Naive thymus-derived CD8-positive, alpha-beta T cell (primary cell): ENCODE measurements at regions not wholly inside any gene's neighbourhood (a gene's known extent, or its start where the extent isn't known, plus 50 kb on each side); places are given as distances from the start of the nearest gene placed in this dataset.

Source experiments
- ATAC-seq, 2 donors: fragments of 150-1000 bp; cut with Tn5 transposase in 1 of 2; sonication (Bioruptor Pico), chemical (Tn5 transposase) in 1 of 2; 1 replicate in 1 of 2; 2 replicates in 1 of 2; pipeline ENCODE4 v1.10.0; 2021; ENCODE audit warnings: mild to moderate bottlenecking in 2 of 2, moderate library complexity in 2 of 2
- POLR2A ChIA-PET: fragments of 350-600 bp; sonication (Branson Sonifier 250); formaldehyde crosslinking; loops from one replicate; lab custom pipeline; 2021; ENCODE audit warnings: antibody characterized with exemption; lab: Charles Lee
- DNase-seq, 10 donors: peaks; one replicate each; pipeline versions ENCODE4 v3.0.0 to v3.0.0-alpha.2; 2020 to 2022
- H3K27ac Mint-ChIP-seq, 10 donors: one replicate each; pipeline ENCODE4 v1.8.0; 2020 to 2022; ENCODE audit warnings: mild to moderate bottlenecking in 10 of 10, mixed read lengths in 10 of 10, moderate library complexity in 4 of 10, inconsistent platforms in 1 of 10
- H3K27me3 Mint-ChIP-seq, 5 donors: one replicate each; pipeline ENCODE4 v1.8.0; 2021 to 2022; ENCODE audit warnings: mixed read lengths in 5 of 5
- H3K36me3 Mint-ChIP-seq, 3 donors: one replicate each; pipeline ENCODE4 v1.8.0; 2020 to 2022; ENCODE audit warnings: mixed read lengths in 3 of 3, mild to moderate bottlenecking in 2 of 3, inconsistent platforms in 1 of 3
- H3K4me1 Mint-ChIP-seq, 4 donors: one replicate each; pipeline ENCODE4 v1.8.0; 2021 to 2022; ENCODE audit warnings: mixed read lengths in 4 of 4
- H3K4me3 Mint-ChIP-seq, 10 donors: one replicate each; pipeline ENCODE4 v1.8.0; 2020 to 2022; ENCODE audit warnings: mild to moderate bottlenecking in 10 of 10, mixed read lengths in 10 of 10, moderate library complexity in 6 of 10, inconsistent platforms in 1 of 10
- H3K9me3 Mint-ChIP-seq, 9 donors: one replicate each; pipeline ENCODE4 v1.8.0; 2020 to 2022; ENCODE audit warnings: mixed read lengths in 9 of 9, mild to moderate bottlenecking in 3 of 9, inconsistent platforms in 1 of 9, moderate library complexity in 1 of 9

DNA sequence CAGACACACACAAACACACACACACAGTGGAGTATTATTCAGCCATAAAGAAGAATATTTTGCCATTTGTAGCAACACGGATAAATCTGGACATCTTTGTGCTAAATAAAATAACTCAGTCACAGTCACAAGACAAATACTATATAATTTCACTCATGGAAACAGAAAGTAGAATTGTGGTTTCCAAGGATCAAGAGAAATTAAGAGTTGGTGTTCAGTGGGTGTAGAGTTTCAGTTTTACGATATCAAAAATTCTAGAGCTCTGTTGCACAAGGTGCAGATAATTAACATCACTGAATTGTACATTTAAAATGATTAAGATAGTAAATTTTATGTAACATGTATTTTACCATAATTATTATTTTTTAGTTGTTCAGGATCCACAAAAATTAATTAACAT is 1235.0 kb downstream of the XPNPEP1 start:
- DNase-seq = no peak
- H3K9me3 Mint-ChIP-seq = peaks cover 2 to 35% (median 5%) of the 10 kb centered on the region in 9 donors
- H3K4me1 Mint-ChIP-seq = no peaks in the 10 kb centered on the region
- H3K27me3 Mint-ChIP-seq = no peaks in the 10 kb centered on the region
- no peak overlapping the region for H3K27ac Mint-ChIP-seq
- no peak overlapping the region for H3K4me3 Mint-ChIP-seq
- no peak for ATAC-seq
- no peaks in the 10 kb centered on the region for H3K36me3 Mint-ChIP-seq
- POLR2A ChIA-PET = no interaction called here

DNA sequence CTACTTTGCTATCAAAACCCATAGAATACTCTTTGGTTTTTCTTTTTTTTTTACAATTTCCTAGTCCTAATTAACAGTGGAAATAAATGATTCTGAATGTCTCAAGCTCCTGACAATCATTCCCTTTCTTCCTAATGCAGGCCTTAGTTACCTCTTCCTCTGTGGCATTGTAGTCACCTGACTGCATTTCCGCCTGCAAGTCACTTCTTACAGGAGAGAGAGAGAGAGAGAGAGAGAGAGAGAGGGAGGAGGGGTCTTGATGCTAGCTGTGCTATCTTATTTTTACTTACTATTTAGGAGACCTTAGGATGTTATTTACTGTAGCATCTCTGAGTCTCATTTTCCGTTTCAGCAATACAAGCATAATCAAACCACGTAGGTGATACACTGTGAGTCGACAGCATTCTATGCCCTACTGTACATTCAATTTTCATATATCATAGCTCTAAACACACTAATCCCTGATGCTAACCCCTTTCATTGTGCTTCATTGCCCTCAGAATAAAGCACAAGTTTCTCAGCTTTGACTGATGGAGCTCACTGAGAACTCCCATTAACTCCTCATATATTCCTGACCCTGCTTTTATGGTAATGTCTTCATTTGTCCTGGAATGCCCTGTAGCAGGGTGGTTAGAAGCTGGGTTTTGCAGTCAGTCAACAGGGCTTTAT is 1237.3 kb downstream of the XPNPEP1 start:
- H3K9me3 Mint-ChIP-seq = peaks cover 3 to 43% (median 8%) of the 10 kb centered on the region in 9 donors

DNA sequence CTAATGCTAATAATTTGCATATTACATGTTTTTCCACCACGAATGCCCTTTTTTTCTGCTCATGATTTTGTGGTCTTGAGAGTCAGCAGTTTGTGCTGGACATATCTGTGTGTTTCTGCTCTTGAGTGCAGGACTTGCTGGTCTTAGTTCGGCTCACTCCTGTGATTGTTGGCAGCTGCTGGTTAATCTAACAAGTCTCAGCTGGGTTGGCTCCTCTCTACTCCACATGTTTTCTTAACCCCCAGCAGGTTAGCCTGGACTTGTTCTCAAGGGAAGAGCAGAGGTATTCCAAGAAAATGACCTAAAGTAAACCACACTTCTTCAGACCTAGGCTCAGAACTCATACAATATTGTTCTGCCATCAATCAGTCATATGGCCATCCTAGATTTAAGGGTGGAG is 1238.9 kb downstream of the XPNPEP1 start:
- Mint-ChIP-seq H3K27ac (no peak overlapping the region), H3K4me1 (no peaks in the 10 kb centered on the region), H3K9me3 (peaks cover 2 to 43% (median 7%) of the 10 kb centered on the region in 9 donors), H3K36me3 (no peaks in the 10 kb centered on the region), H3K27me3 (no peaks in the 10 kb centered on the region), H3K4me3 (no peak overlapping the region)
- POLR2A ChIA-PET = no interaction called here
- no peak for ATAC-seq
- DNase-seq = no peak

More for the DNA sequence above, 1237.3 kb downstream of the XPNPEP1 start:
- Mint-ChIP-seq H3K27me3 (no peaks in the 10 kb centered on the region), H3K36me3 (no peaks in the 10 kb centered on the region), H3K4me3 (no peak overlapping the region), H3K27ac (no peak overlapping the region), H3K4me1 (no peaks in the 10 kb centered on the region)
- POLR2A ChIA-PET = no interaction called here
- no peak for DNase-seq
- no peak for ATAC-seq

DNA sequence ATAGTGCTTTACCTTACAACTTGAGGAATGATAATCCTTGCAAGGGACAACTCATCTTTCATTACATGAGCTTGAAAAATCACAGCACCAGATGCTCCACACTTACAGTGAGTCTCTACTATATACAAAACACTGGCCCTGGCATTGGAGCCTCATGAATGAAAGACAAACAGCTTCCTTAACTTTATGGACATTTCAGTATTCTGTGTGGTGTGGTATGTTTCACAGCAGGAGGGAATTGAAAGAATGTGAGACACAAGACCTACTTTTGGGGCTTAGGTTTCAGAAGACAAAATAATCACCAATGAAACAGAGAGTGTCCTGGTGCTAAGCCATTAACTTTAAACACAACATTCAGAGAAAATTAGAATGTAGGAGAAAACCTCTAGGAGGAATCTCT is 1249.6 kb downstream of the XPNPEP1 start:
- Mint-ChIP-seq H3K36me3 (no peaks in the 10 kb centered on the region), H3K4me1 (no peaks in the 10 kb centered on the region), H3K27ac (no peak overlapping the region), H3K9me3 (peaks cover 2 to 18% (median 4%) of the 10 kb centered on the region in 9 donors), H3K27me3 (no peaks in the 10 kb centered on the region), H3K4me3 (no peak overlapping the region)
- DNase-seq (no peak), ATAC-seq (no peak)
- POLR2A ChIA-PET = no interaction called here

DNA sequence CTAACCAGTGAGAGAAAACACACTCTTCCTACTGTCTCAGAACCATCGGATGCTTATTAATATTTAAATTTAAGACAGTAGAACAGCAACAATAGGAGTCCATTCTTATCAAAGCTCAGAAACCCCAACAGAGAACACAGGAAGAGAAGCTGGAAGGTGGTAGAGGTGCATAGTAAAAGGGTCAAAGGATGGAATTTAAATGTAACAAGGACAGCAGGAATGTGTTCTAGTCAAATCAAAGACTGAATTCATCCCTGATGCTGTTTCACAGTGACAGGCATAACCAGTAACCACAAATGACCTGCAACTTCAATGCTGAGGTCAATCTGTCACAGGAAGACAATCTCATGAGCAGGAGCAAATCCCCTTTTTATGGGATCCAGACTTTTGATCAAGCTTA is 1259.7 kb downstream of the XPNPEP1 start:
- DNase-seq = no peak
- no peak for ATAC-seq
- H3K9me3 Mint-ChIP-seq = peaks cover 0 to 14% (median 5%) of the 10 kb centered on the region in 9 donors
- no peaks in the 10 kb centered on the region for H3K27me3 Mint-ChIP-seq
- POLR2A ChIA-PET = no interaction called here
- no peak overlapping the region for H3K4me3 Mint-ChIP-seq
- H3K27ac Mint-ChIP-seq = no peak overlapping the region
- H3K36me3 Mint-ChIP-seq = no peaks in the 10 kb centered on the region
- H3K4me1 Mint-ChIP-seq = no peaks in the 10 kb centered on the region

DNA sequence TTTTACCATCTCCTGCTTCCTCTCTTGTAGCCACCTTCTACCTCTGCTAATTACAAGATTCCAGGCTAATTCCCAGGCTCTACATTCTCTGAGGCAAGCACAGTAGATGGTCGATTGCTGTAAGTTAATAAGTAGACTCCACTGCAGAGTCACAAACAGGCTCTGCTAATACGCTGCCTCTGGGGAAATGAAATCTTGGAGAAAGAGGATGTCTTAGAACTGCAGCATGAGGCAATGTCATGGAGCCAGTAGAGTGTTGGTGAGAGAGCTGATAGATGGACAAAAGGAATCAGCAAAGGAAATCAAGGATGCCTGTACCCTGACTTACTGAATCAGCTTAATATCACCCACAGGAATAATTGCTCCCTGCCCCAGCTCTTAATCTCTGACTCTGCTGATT is 1260.3 kb downstream of the XPNPEP1 start:
- Mint-ChIP-seq H3K4me3 (no peak overlapping the region), H3K27ac (no peak overlapping the region), H3K27me3 (no peaks in the 10 kb centered on the region), H3K36me3 (no peaks in the 10 kb centered on the region), H3K4me1 (no peaks in the 10 kb centered on the region), H3K9me3 (peaks cover 0 to 17% (median 5%) of the 10 kb centered on the region in 9 donors)
- ATAC-seq (no peak), DNase-seq (no peak)
- POLR2A ChIA-PET = no interaction called here

DNA sequence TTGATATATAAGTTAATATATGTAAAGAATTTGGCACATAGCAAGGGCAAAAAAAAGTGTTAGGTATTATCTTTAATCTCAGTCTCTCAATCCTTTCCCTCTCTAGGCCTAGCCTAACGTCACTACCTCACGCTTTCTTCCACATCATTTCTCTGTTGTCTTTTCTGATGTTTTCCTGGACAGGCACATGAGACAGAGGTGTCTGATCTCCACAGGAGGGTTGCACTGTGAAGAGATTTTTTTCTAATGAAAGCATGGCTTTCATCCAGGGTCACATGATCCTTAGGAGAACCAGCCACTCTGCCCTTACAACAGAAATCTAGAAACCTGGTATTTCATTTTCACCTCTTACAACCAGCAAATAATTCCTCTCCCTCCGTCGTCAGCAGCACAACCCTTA is 1268.3 kb downstream of the XPNPEP1 start:
- DNase-seq = no peak
- Mint-ChIP-seq H3K36me3 (no peaks in the 10 kb centered on the region), H3K27me3 (no peaks in the 10 kb centered on the region), H3K4me1 (no peaks in the 10 kb centered on the region), H3K9me3 (peaks cover 0 to 23% (median 2%) of the 10 kb centered on the region in 9 donors), H3K4me3 (no peak overlapping the region), H3K27ac (no peak overlapping the region)
- ATAC-seq = no peak
- POLR2A ChIA-PET = no interaction called here

DNA sequence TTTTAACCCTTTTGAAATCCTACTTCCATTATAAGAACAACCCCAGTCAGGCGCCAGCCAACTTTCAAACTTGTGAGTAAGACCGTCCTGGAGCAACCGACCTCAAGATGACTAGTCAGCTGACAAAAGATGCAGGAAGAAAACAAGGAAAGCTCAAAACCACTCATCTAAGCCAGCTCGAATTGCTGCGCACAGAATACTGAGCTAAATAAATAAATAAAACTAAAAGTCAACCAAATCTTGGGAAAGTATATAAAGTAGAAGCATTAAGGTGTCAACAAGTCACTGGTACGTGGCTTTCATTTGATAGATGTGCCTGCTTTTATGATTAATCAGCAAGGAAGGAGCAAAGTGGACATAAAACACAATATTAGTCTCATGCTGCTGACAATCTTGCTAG is 1269.8 kb downstream of the XPNPEP1 start:
- DNase-seq = no peak
- no peak for ATAC-seq
- no peak overlapping the region for H3K27ac Mint-ChIP-seq
- H3K36me3 Mint-ChIP-seq = no peaks in the 10 kb centered on the region
- peaks cover 0 to 16% (median 0%) of the 10 kb centered on the region in 9 donors for H3K9me3 Mint-ChIP-seq
- H3K4me1 Mint-ChIP-seq = no peaks in the 10 kb centered on the region
- POLR2A ChIA-PET = no interaction called here
- no peak overlapping the region for H3K4me3 Mint-ChIP-seq
- no peaks in the 10 kb centered on the region for H3K27me3 Mint-ChIP-seq

DNA sequence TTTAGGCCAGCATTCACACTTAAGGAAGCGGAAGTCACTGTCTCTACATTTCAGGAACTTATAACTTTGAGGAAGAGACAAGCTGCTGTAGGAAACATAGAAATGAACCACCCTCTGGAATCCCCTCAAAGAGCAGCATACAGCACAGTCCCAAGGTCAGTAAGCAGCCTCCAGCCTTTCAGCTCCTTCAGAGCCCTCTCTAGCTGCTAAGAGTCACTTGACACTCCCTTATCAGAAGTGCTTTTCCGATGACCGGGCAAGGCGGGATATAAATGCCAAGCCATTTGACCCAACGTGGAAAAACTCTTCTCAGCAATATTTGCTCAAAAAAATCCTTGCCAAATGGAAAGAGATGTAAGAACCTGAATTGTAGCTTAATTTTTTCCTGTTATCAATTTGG is 1284.3 kb downstream of the XPNPEP1 start:
- H3K9me3 Mint-ChIP-seq = peaks cover 0 to 36% (median 13%) of the 10 kb centered on the region in 9 donors
- no peak for ATAC-seq
- POLR2A ChIA-PET = no interaction called here
- H3K27ac Mint-ChIP-seq = no peak overlapping the region
- DNase-seq = no peak
- no peaks in the 10 kb centered on the region for H3K36me3 Mint-ChIP-seq
- H3K4me3 Mint-ChIP-seq = no peak overlapping the region
- no peaks in the 10 kb centered on the region for H3K27me3 Mint-ChIP-seq
- H3K4me1 Mint-ChIP-seq = peaks cover 0 to 2% (median 0%) of the 10 kb centered on the region in 4 donors

DNA sequence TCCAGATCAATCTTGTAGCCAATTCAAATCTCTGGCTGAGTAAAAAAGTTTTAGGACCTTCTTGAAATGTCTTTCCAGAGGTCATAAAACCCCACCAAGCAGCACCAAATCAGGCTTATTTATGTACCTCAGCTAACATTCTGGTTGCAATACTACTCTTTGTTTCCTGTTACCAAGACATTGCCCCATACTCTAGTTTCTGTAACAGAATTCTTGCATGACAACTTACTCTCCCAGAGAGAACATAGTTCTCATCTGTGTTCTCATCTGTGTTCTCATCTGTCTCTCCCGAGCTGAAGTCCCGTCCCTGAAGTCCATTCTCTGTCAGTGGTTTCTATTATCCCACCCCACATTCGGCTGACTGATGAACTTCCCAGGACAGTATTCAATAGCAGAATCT is 1285.1 kb downstream of the XPNPEP1 start:
- Mint-ChIP-seq H3K9me3 (peaks cover 0 to 36% (median 11%) of the 10 kb centered on the region in 9 donors), H3K27ac (no peak overlapping the region), H3K4me3 (no peak overlapping the region), H3K4me1 (peaks cover 0 to 2% (median 0%) of the 10 kb centered on the region in 4 donors), H3K36me3 (no peaks in the 10 kb centered on the region), H3K27me3 (no peaks in the 10 kb centered on the region)
- ATAC-seq (no peak), DNase-seq (no peak)
- POLR2A ChIA-PET = no interaction called here

DNA sequence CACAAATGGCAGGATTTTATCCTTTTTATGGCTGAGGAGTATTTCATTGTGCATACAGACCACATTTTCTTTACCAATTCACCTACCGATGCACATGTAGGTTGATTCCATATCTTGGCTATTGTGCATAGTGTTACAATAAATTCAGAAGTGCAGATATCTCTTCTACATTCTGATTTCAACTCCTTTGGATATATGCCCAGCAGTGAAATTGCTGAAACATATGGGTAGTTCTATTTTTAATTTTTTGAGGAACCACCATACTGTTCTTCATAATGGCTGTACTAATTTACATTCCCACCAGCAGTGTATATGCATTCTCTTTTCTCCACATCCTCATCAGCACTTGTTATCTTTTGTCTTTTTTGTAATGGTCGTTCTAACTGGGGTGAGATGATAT is 1290.3 kb downstream of the XPNPEP1 start:
- ATAC-seq (no peak), DNase-seq (no peak)
- Mint-ChIP-seq H3K4me3 (no peak overlapping the region), H3K27ac (no peak overlapping the region), H3K36me3 (no peaks in the 10 kb centered on the region), H3K4me1 (no peaks in the 10 kb centered on the region), H3K9me3 (peaks cover 2 to 21% (median 11%) of the 10 kb centered on the region in 9 donors), H3K27me3 (no peaks in the 10 kb centered on the region)
- POLR2A ChIA-PET = no interaction called here

DNA sequence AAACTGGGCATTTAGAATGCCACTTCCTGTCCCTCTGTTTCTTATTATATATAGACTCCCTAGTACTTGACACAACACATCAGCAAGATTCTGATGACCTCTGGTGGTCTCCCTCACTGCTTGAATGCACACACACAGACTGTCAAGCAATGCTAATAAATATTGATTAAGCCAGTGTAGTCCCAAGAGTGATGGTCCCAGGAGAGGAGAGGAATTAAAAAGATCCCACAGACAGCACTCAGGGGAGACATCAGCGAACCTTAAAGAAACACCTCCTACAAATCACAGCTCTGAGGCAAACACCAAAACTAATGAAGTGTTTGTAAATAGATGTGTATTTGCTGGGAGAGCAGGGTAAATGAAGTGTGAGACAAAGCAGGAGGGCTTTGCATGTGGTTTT is 1291.2 kb downstream of the XPNPEP1 start:
- no peaks in the 10 kb centered on the region for H3K27me3 Mint-ChIP-seq
- H3K9me3 Mint-ChIP-seq = peaks cover under 1 to 21% (median 7%) of the 10 kb centered on the region in 9 donors
- ATAC-seq = no peak
- POLR2A ChIA-PET = no interaction called here
- no peak overlapping the region for H3K27ac Mint-ChIP-seq
- H3K36me3 Mint-ChIP-seq = no peaks in the 10 kb centered on the region
- H3K4me1 Mint-ChIP-seq = no peaks in the 10 kb centered on the region
- H3K4me3 Mint-ChIP-seq = no peak overlapping the region
- no peak for DNase-seq

DNA sequence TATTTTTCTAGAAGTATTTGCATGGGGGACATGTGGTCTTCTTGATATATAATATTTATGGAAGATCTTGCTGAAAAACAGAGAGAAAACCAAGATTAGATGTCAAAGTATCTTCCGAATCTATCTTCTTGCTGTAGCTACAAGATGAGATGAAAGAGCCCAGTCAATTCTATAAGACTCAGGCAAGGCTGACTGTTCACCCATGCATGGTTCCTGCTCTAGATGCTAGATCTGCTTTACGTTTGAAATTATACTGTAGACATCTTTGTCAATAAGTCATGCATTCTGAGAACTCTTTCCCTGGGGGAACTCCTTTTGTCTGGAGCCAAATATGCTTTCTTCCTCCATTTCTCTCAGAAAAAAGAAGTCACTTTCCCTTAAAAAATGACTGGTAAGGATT is 1292.0 kb downstream of the XPNPEP1 start:
- no peak for ATAC-seq
- no peaks in the 10 kb centered on the region for H3K4me1 Mint-ChIP-seq
- peaks cover 0 to 21% (median 7%) of the 10 kb centered on the region in 9 donors for H3K9me3 Mint-ChIP-seq
- no peak overlapping the region for H3K4me3 Mint-ChIP-seq
- H3K27me3 Mint-ChIP-seq = no peaks in the 10 kb centered on the region
- no peaks in the 10 kb centered on the region for H3K36me3 Mint-ChIP-seq
- H3K27ac Mint-ChIP-seq = no peak overlapping the region
- POLR2A ChIA-PET = no interaction called here
- DNase-seq = no peak

DNA sequence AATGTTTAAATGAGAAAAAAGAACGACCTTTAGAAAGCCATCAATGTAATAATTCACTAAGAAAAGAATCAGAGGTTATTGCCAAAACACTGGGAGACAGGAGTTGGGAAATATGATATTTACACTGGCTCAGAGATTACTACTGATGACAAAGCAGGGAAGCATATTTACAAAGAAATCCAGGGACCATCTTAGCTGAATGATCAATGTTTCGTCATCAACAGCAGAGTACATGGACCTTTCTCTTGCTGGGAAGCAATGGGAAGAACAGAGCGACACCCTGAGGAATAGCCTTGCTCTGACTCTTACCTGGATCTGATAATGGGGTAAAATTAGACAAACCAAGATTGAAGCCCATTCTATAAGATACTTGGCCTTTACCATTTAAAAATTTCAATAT is 1293.5 kb downstream of the XPNPEP1 start:
- DNase-seq (no peak), ATAC-seq (no peak)
- peaks cover 0 to 21% (median 3%) of the 10 kb centered on the region in 9 donors for H3K9me3 Mint-ChIP-seq
- no peaks in the 10 kb centered on the region for H3K27me3 Mint-ChIP-seq
- no peaks in the 10 kb centered on the region for H3K4me1 Mint-ChIP-seq
- no peak overlapping the region for H3K27ac Mint-ChIP-seq
- POLR2A ChIA-PET = no interaction called here
- H3K4me3 Mint-ChIP-seq = no peak overlapping the region
- H3K36me3 Mint-ChIP-seq = no peaks in the 10 kb centered on the region
